ENCODE measurements at regions not wholly inside any gene's neighbourhood (a gene's known extent, or its start where the extent isn't known, plus 50 kb on each side); places are given as distances from the start of the nearest gene placed in this dataset.
A peak's percentile ranks its signal among the peaks of the same experiment; 100 is the strongest.

- Mint-ChIP-seq H3K36me3 (ENCODE audit: low read depth) (no peaks in the 10 kb centered on the region), H3K27me3 (ENCODE audit: insufficient read depth) (peaks cover 45% of the 10 kb centered on the region), H3K9me3 (no peaks in the 10 kb centered on the region), H3K4me1 (ENCODE audit: low read depth) (no peaks in the 10 kb centered on the region), H3K4me3 (no peak overlapping the region), H3K27ac (no peak overlapping the region)
- TF ChIP-seq, protein P1, sequence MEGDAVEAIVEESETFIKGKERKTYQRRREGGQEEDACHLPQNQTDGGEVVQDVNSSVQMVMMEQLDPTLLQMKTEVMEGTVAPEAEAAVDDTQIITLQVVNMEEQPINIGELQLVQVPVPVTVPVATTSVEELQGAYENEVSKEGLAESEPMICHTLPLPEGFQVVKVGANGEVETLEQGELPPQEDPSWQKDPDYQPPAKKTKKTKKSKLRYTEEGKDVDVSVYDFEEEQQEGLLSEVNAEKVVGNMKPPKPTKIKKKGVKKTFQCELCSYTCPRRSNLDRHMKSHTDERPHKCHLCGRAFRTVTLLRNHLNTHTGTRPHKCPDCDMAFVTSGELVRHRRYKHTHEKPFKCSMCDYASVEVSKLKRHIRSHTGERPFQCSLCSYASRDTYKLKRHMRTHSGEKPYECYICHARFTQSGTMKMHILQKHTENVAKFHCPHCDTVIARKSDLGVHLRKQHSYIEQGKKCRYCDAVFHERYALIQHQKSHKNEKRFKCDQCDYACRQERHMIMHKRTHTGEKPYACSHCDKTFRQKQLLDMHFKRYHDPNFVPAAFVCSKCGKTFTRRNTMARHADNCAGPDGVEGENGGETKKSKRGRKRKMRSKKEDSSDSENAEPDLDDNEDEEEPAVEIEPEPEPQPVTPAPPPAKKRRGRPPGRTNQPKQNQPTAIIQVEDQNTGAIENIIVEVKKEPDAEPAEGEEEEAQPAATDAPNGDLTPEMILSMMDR (IDR thresholded peaks at IDR 0.05) = no peak
- DNase-seq = no peak
Measured at GRCh38 chr10:69741671-69742355, 59.9 kb upstream of the COL13A1 start.

DNA sequence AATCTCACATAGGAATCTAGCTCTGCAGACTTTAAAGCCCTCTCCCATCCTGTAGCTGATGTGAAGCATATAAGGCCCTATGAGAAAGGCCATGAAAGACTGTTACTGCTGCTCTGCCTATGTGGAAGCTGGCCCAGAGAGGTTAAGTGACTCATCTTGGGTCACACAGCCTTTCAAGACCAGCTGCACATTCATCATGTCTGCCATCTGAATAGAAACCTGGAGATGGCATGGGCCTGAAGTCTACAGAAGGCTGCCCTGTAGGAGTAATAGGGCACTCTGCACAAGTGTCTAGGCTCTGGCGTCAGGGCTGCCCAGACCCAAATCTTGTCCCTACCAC lies 59.4 kb upstream of the COL13A1 start:
- Mint-ChIP-seq H3K9me3 (no peaks in the 10 kb centered on the region), H3K27ac (no peak overlapping the region), H3K36me3 (ENCODE audit: low read depth) (no peaks in the 10 kb centered on the region), H3K4me3 (no peak overlapping the region), H3K4me1 (ENCODE audit: low read depth) (no peaks in the 10 kb centered on the region), H3K27me3 (ENCODE audit: insufficient read depth) (peaks cover 50% of the 10 kb centered on the region)
- DNase-seq = no peak
- TF ChIP-seq, protein P1 (IDR thresholded peaks at IDR 0.05) = no peak

DNA sequence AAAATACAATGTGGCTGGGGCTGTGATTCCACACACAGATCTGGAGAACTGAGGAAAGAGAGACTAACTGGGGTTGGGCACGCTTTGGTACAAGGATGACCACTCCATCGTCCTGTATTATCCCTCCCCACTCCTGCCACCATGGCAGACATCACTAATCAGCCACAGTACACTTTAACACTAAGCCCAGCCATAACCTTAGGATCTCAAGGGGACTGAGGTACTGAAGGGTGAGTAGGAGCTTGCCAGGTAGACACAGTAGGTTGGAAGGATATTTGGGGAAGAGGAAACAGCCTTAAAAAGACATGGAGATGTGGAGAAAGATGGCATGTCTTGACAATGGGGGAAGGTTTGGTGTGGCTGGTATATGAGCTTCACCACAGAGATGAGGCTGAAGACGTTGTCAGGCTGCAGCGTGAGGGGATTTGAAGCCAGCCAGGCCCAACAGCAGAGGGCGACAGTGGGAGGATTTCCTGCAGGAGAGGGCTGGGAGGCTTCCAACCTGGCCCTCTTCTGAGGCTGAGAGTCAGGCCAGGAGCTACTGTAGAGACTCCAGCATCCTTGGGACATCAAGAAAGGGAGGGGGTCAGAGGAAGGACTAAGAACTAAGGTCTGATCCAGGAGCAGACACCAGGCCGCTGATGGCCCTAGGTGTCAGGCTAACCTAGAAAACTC lies 58.6 kb upstream of the COL13A1 start:
- H3K27me3 Mint-ChIP-seq (ENCODE audit: insufficient read depth) = peaks cover 50% of the 10 kb centered on the region
- no peak for DNase-seq
- H3K4me3 Mint-ChIP-seq = no peak overlapping the region
- no peak overlapping the region for H3K27ac Mint-ChIP-seq
- H3K36me3 Mint-ChIP-seq (ENCODE audit: low read depth) = no peaks in the 10 kb centered on the region
- TF ChIP-seq, protein P1 (IDR thresholded peaks at IDR 0.05) = peak; percentile 69
- H3K9me3 Mint-ChIP-seq = no peaks in the 10 kb centered on the region
- no peaks in the 10 kb centered on the region for H3K4me1 Mint-ChIP-seq (ENCODE audit: low read depth)

DNA sequence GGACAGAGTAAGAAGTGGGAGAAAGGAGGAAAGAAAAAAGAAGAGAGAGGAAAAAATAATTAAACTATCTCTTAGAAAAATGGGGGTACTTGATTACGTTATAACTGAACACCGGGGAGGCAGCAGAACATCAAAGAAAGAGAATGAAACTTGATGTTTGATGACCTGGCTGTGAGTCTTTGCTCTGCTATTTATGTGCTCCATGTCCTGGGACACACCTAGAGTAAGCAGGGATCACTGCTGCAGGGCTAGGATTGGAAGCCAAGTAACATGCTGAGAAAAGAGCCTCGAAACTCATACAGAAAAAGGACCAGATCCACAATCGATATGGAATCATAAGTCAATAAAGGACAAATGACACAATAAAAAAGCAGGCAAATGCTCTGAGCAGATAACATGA lies 56.7 kb upstream of the COL13A1 start:
- Mint-ChIP-seq H3K27ac (no peak overlapping the region), H3K9me3 (no peaks in the 10 kb centered on the region), H3K4me3 (no peak overlapping the region), H3K36me3 (ENCODE audit: low read depth) (no peaks in the 10 kb centered on the region), H3K27me3 (ENCODE audit: insufficient read depth) (peaks cover 48% of the 10 kb centered on the region), H3K4me1 (ENCODE audit: low read depth) (peaks cover 11% of the 10 kb centered on the region)
- TF ChIP-seq, protein P1 (IDR thresholded peaks at IDR 0.05) = no peak
- DNase-seq = no peak

DNA sequence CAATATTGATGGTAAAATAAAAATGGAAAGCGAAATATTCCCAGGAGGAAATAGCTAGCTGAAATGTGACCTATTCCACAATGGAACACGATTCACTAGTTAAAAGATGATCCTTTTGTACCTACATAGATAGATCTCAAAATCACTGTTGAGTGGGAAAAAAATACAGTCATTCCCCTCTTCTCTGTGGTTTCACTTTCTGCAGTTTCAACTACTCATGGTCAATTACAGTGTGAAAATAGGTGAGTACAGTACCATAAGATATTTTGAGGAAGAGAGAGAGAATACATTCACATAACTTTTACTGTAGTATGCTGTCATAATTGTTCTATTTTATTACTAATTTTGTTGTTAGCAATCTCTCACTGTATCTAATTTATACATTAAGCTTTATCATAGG lies 56.0 kb upstream of the COL13A1 start:
- H3K27ac Mint-ChIP-seq = no peak overlapping the region

More for the DNA sequence above, 56.0 kb upstream of the COL13A1 start:
- Mint-ChIP-seq H3K9me3 (no peaks in the 10 kb centered on the region), H3K4me1 (ENCODE audit: low read depth) (peaks cover 11% of the 10 kb centered on the region), H3K36me3 (ENCODE audit: low read depth) (no peaks in the 10 kb centered on the region), H3K27me3 (ENCODE audit: insufficient read depth) (peaks cover 51% of the 10 kb centered on the region), H3K4me3 (no peak overlapping the region)
- no peak for DNase-seq
- TF ChIP-seq, protein P1 (IDR thresholded peaks at IDR 0.05) = no peak

All from HFFc6 (cell line).